ENCODE measurements at regions not wholly inside any gene's neighbourhood (a gene's known extent, or its start where the extent isn't known, plus 50 kb on each side); places are given as distances from the start of the nearest gene placed in this dataset.

DNA sequence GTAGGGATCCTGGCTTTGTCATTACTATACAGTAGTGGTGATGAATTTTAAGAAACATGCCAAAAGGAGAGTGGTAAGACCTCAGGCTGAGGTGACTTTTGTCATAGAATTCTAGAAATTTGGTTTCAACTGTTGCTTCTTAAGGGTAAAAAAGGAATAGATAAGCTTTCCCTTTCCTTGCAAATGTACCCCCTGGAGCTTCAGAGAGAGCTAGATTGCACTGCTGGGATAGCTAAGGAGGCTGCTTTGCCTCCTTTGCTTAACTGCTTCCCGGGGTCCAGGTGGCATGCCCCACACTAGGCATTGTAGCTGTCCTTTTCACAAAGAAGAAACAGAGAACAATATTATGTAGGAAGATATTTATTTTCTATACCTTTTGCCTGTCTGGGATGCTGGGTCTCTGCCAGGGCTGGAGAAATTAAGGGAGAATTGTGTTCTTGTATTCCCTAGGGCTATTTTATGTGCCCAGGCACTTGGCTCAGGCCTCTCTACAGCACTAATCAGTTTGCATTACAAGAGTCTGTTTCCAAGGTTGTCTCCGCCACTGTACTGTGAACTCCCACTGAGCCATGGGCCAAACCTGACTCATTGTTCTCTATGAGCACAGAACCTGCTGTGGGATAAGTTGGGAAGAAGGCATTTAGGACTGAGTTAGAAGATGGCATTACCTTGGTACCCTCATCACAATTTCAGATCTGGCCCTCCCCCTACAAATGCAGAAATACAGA, 460.0 kb downstream of the PDCD6IP start:
- in situ Hi-C loops (cut with HindIII; ENCODE audit: low pct_ligation_motif_present, low sequenced_read_pairs): no loop called here
- no peaks in the 10 kb centered on the region for H3K36me3 ChIP-seq (replicated peaks)
- TF ChIP-seq, protein P1, sequence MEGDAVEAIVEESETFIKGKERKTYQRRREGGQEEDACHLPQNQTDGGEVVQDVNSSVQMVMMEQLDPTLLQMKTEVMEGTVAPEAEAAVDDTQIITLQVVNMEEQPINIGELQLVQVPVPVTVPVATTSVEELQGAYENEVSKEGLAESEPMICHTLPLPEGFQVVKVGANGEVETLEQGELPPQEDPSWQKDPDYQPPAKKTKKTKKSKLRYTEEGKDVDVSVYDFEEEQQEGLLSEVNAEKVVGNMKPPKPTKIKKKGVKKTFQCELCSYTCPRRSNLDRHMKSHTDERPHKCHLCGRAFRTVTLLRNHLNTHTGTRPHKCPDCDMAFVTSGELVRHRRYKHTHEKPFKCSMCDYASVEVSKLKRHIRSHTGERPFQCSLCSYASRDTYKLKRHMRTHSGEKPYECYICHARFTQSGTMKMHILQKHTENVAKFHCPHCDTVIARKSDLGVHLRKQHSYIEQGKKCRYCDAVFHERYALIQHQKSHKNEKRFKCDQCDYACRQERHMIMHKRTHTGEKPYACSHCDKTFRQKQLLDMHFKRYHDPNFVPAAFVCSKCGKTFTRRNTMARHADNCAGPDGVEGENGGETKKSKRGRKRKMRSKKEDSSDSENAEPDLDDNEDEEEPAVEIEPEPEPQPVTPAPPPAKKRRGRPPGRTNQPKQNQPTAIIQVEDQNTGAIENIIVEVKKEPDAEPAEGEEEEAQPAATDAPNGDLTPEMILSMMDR (IDR thresholded peaks at IDR 0.05; ENCODE audit: low read depth, low read length, missing control alignments): no peak
- DNase-seq: peak; percentile 22
- H3K27me3 ChIP-seq (replicated peaks): no peaks in the 10 kb centered on the region
- H3K4me3 ChIP-seq (ENCODE audit: low read depth, low read length): no peak overlapping the region
- no peak overlapping the region for H3K27ac ChIP-seq

DNA sequence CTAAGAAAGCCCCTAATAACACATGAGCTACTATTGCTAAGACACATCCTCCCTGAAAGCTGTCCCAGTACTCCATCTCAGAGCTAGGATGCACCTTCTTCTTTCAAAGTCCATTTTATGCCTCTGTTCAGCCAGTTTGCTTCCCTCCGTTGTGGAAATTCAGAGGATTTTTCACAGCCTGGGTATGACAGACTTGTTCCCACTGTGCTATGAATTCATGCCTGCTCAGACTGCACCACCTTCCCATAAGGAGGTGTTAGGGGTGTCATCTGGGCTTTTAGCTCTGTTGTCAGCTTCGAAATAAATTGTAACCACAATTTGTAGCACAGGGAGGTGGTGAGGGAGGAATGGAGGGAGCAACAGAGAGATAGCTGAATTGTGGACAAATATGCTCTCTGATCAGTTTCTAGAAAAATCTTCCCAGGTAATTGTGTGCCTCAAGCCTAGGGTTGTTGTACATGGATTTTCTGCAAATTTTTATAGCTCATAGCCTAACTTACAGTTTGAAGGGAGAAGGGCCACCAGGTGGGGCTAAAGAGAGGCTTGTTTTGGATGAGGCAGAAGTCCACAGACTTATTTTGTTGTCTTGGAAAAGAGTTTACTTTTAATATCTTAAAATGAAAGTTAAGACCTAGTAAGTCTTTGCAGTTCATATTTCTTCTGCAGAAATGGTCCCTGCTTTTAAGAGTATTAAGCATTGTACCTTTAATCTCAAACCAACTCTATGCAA, 462.0 kb downstream of the PDCD6IP start:
- in situ Hi-C loops (cut with HindIII; ENCODE audit: low pct_ligation_motif_present, low sequenced_read_pairs): no loop called here
- H3K27ac ChIP-seq: no peak overlapping the region
- peak; percentile 69 for DNase-seq
- H3K4me3 ChIP-seq (ENCODE audit: low read depth, low read length): no peak overlapping the region
- H3K27me3 ChIP-seq (replicated peaks): no peaks in the 10 kb centered on the region
- TF ChIP-seq, protein P1 (IDR thresholded peaks at IDR 0.05; ENCODE audit: low read depth, low read length, missing control alignments): peak; percentile 79
- no peaks in the 10 kb centered on the region for H3K36me3 ChIP-seq (replicated peaks)

DNA sequence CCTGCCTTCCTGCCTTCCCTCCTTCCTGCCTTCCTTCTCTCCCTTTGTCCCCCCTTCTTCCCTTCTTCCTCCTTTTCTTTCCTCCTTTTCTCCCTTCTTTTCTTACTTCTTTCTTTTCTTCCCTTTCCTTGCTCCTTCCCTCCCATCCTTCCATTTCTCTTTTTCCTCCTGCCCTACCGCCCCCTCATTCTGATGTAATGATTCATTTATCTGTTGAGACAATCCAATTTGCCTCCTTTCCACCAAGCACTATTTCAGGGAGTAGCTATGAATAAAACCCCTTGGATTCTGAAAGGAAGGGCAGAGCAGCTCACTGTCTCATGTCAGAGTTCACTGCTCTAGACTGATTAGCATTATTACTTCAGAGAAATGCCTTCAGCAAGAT, 462.6 kb downstream of the PDCD6IP start:
- Histone ChIP-seq H3K36me3 (replicated peaks) (no peaks in the 10 kb centered on the region), H3K27me3 (replicated peaks) (no peaks in the 10 kb centered on the region), H3K4me3 (ENCODE audit: low read depth, low read length) (no peak overlapping the region), H3K27ac (no peak overlapping the region)
- TF ChIP-seq, protein P1 (IDR thresholded peaks at IDR 0.05; ENCODE audit: low read depth, low read length, missing control alignments): no peak
- in situ Hi-C loops (cut with HindIII; ENCODE audit: low pct_ligation_motif_present, low sequenced_read_pairs): no loop called here
- DNase-seq: peak; percentile 19

DNA sequence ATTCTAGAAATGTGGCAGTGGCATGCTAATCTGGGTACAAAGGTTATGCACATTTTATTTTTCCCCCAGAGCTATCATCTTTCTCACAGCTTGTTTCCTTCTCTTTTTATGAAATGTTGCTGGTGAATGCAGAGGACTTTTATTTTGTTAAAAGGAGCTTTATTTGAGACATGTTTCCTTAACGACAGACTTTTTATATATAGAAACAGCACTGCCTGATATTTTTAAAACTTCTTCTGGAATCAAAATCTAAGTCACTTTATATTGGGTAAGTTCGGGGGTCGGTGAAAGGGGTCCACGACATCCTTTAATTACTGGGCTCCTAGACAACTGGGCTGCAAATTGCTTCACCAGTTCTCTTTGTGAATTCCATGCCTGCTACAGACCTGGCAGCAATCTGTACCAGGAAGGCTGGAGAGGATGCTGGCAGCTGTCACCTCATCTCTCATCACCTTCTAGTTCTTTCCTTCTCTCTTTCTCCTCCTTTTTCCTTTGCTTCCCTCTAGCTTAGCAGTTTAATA, 464.7 kb downstream of the PDCD6IP start:
- no peak for DNase-seq
- Histone ChIP-seq H3K27ac (no peak overlapping the region), H3K27me3 (replicated peaks) (no peaks in the 10 kb centered on the region), H3K36me3 (replicated peaks) (no peaks in the 10 kb centered on the region), H3K4me3 (ENCODE audit: low read depth, low read length) (no peak overlapping the region)
- in situ Hi-C loops (cut with HindIII; ENCODE audit: low pct_ligation_motif_present, low sequenced_read_pairs): no loop called here
- TF ChIP-seq, protein P1 (IDR thresholded peaks at IDR 0.05; ENCODE audit: low read depth, low read length, missing control alignments): no peak

DNA sequence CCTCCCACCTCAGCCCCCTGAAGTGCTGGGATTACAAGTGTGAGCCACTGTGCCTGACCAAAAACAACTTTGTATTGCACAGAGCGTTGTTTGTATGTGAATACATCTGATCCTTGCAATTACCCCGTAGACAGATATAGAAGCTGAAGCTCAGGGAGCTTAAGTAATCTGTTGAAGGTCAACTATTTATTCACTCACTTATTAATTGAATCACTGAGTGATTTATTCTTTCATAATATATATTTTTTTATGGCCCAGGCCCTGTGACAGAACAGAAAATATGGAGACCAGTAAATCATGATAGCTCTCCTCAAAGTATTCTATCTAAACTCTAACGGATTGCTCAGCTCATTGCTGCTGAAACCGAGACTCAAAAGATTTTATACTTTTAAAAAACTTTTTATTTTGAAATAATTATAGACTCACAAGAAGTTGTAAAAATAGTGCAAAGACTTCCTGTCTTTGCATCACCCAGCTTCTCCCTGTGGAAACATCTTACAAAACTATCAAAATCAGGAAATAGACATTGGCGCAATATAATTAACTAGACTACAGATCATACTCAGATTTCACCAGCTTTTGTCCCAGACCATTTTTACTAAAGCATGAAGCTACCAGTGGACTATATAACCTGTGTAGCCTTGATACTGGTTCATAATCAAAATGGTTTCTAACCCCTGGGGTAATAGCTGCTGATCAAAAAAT, 466.1 kb downstream of the PDCD6IP start:
- H3K4me3 ChIP-seq (ENCODE audit: low read depth, low read length): no peak overlapping the region
- no peak overlapping the region for H3K27ac ChIP-seq
- H3K36me3 ChIP-seq (replicated peaks): no peaks in the 10 kb centered on the region
- TF ChIP-seq, protein P1 (IDR thresholded peaks at IDR 0.05; ENCODE audit: low read depth, low read length, missing control alignments): no peak
- no peak for DNase-seq
- in situ Hi-C loops (cut with HindIII; ENCODE audit: low pct_ligation_motif_present, low sequenced_read_pairs): no loop called here
- H3K27me3 ChIP-seq (replicated peaks): no peaks in the 10 kb centered on the region

Measured in brain microvascular endothelial cell (primary cell).